GM23338 (cell line): ENCODE measurements at regions not wholly inside any gene's neighbourhood (a gene's known extent, or its start where the extent isn't known, plus 50 kb on each side); places are given as distances from the start of the nearest gene placed in this dataset.

ENCODE experiments used
- ATAC-seq: fragments of 200-7000 bp; cut with Tn5 transposase; 3 replicates; pipeline ENCODE4 v1.9.1; 2020
- DNase-seq: peaks from one replicate; pipeline ENCODE4 v3.0.0-alpha.2; 2015; ENCODE audit warnings: low spot score
- H2AFZ ChIP-seq: fragments of 200-600 bp; sonication (generic); 2 replicates; pipeline ENCODE4 v1.8.0; 2016; ENCODE audit warnings: antibody characterized with exemption, mild to moderate bottlenecking, moderate library complexity
- H3F3A ChIP-seq: fragments of 200-600 bp; sonication (generic); replicated peaks from 2 replicates; pipeline ENCODE4 v1.8.0; 2017; ENCODE audit warnings: antibody characterized with exemption, mixed run types, low read depth
- H3K27ac ChIP-seq: fragments of 200-600 bp; sonication (generic); 2 replicates; pipeline ENCODE4 v1.6.1; 2016; ENCODE audit warnings: low read depth
- H3K27me3 ChIP-seq: fragments of 200-600 bp; sonication (generic); 2 replicates; pipeline ENCODE4 v1.8.0; 2016; ENCODE audit warnings: mild to moderate bottlenecking, mixed run types, moderate library complexity; ENCODE audit not compliant: insufficient read depth
- H3K36me3 ChIP-seq: fragments of 200-600 bp; sonication (generic); 2 replicates; pipeline ENCODE4 v1.8.0; 2016; ENCODE audit warnings: mild to moderate bottlenecking; ENCODE audit not compliant: insufficient read depth
- H3K4me1 ChIP-seq: fragments of 200-600 bp; sonication (generic); 2 replicates; pipeline ENCODE4 v1.8.0; 2016; ENCODE audit warnings: mild to moderate bottlenecking, moderate library complexity; ENCODE audit not compliant: insufficient read depth
- H3K4me2 ChIP-seq: fragments of 200-600 bp; sonication (generic); 2 replicates; pipeline ENCODE4 v1.7.1; 2017; ENCODE audit warnings: mixed run types
- H3K4me3 ChIP-seq: fragments of 200-600 bp; sonication (generic); 2 replicates; pipeline ENCODE4 v1.6.1; 2016; ENCODE audit warnings: mixed run types
- H3K79me2 ChIP-seq: fragments of 200-600 bp; sonication (generic); replicated peaks from 2 replicates; pipeline ENCODE4 v1.8.0; 2017; ENCODE audit warnings: mild to moderate bottlenecking; ENCODE audit not compliant: insufficient read depth
- H3K9me2 ChIP-seq: fragments of 200-600 bp; sonication (generic); 2 replicates; pipeline ENCODE4 v1.8.0; 2017; ENCODE audit not compliant: insufficient read depth
- H4K20me1 ChIP-seq: fragments of 200-600 bp; sonication (generic); replicated peaks from 2 replicates; pipeline ENCODE4 v1.8.0; 2017; ENCODE audit warnings: mild to moderate bottlenecking; ENCODE audit not compliant: insufficient read depth
- H3K27ac Mint-ChIP-seq: 2 replicates; pipeline ENCODE4 v1.8.0; 2020; ENCODE audit warnings: inconsistent platforms, mild to moderate bottlenecking, moderate library complexity, mixed read lengths
- H3K27me3 Mint-ChIP-seq: 3 replicates; pipeline ENCODE4 v1.8.0; 2022; ENCODE audit warnings: low read depth, mild to moderate bottlenecking, moderate library complexity, mixed read lengths, inconsistent platforms; ENCODE audit not compliant: insufficient read depth, poor library complexity
- H3K36me3 Mint-ChIP-seq: 3 replicates; pipeline ENCODE4 v1.8.0; 2021; ENCODE audit warnings: low read depth, mild to moderate bottlenecking, inconsistent platforms, moderate library complexity, mixed read lengths
- H3K4me1 Mint-ChIP-seq: 3 replicates; pipeline ENCODE4 v1.8.0; 2020; ENCODE audit warnings: mild to moderate bottlenecking, inconsistent platforms, mixed read lengths
- H3K4me3 Mint-ChIP-seq: 3 replicates; pipeline ENCODE4 v1.8.0; 2021; ENCODE audit warnings: moderate library complexity, mild to moderate bottlenecking, inconsistent platforms, mixed read lengths
- H3K9me3 Mint-ChIP-seq: 3 replicates; pipeline ENCODE4 v1.8.0; 2020; ENCODE audit warnings: moderate library complexity, mild to moderate bottlenecking, inconsistent platforms, mixed read lengths
- CTCF ChIP-seq, 2 experiments: fragments of 200-600 bp in 1 of 2; sonication (generic) in 1 of 2; conservative IDR thresholded peaks; 2 replicates each; pipeline versions ENCODE4 v1.5.1 to v1.6.1; 2016 to 2017; ENCODE audit warnings: antibody characterized with exemption in 2 of 2, low read depth in 2 of 2, mild to moderate bottlenecking in 2 of 2, moderate library complexity in 1 of 2
- EZH2 ChIP-seq: fragments of 200-600 bp; sonication (generic); IDR thresholded peaks from one replicate; pipeline ENCODE4 v1.8.0; 2017; ENCODE audit warnings: antibody characterized with exemption, mild to moderate bottlenecking, low read depth; ENCODE audit not compliant: unreplicated experiment
- EZH2phosphoT487 ChIP-seq: fragments of 200-600 bp; sonication (generic); IDR thresholded peaks from one replicate; pipeline ENCODE4 v1.8.1; 2018; ENCODE audit warnings: antibody characterized with exemption; ENCODE audit not compliant: unreplicated experiment
- JUNB ChIP-seq: IDR thresholded peaks from one replicate; pipeline ENCODE4 v1.6.1; 2016; ENCODE audit warnings: antibody characterized with exemption; ENCODE audit not compliant: unreplicated experiment
- POLR2AphosphoS5 ChIP-seq: IDR thresholded peaks from 2 replicates; pipeline ENCODE4 v1.6.1; 2016; ENCODE audit warnings: antibody characterized with exemption, low read depth
- REST ChIP-seq: IDR thresholded peaks from one replicate; pipeline ENCODE4 v1.6.1; 2018; ENCODE audit warnings: antibody characterized with exemption; ENCODE audit not compliant: unreplicated experiment
- STAT1 ChIP-seq: IDR thresholded peaks from one replicate; pipeline ENCODE4 v1.6.1; 2016; ENCODE audit warnings: antibody characterized with exemption; ENCODE audit not compliant: unreplicated experiment
- ZNF114 ChIP-seq: fragments of 250-450 bp; sonication (Bioruptor Pico); IDR thresholded peaks from 2 replicates; pipeline ENCODE4 v1.5.0; 2020; ENCODE audit warnings: mild to moderate bottlenecking, moderate library complexity
- ZNF331 ChIP-seq: fragments of 250-450 bp; sonication (Bioruptor Pico); IDR thresholded peaks from 2 replicates; pipeline ENCODE4 v1.5.0; 2020; ENCODE audit warnings: low read depth, mild to moderate bottlenecking, moderate library complexity
- TF ChIP-seq, protein P1 (sequence below): fragments of 250-450 bp; sonication (Bioruptor Pico); IDR thresholded peaks from 2 replicates; pipeline ENCODE4 v1.5.0; 2020; ENCODE audit warnings: mild to moderate bottlenecking, moderate library complexity

DNA sequence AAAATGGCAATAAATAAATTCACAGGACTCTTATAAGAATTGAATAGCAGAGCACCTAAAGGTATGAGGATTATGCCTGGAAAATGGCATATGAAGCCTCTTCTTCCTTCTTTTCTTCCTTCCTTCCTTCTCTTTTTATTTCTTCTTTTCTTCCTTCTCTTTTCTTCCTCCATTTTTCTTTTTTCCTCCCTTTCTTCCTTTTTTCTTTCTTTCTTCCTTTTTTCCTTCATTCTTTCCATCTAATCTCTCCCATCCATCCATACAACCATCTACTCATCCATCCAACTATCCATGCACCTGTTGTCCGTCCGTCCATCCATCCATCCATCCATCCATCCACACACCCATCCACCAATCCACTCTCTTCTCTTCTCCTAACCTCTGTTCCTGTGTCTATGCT is 173.8 kb downstream of the TBX5 start (continued):
- TF ChIP-seq REST = no peak
- TF ChIP-seq POLR2AphosphoS5 = no peak
- no peak for TF ChIP-seq EZH2phosphoT487
- no peak for TF ChIP-seq STAT1
- no peak for TF ChIP-seq EZH2
- TF ChIP-seq JUNB = no peak

GRCh38 chr12:114229150-114229549 is 176.8 kb downstream of the TBX5 start:
- Histone ChIP-seq H3K4me3 (no peak overlapping the region), H3K4me1 (peaks cover 2% of the 10 kb centered on the region; the same call in 1 of the 2 replicates), H3F3A (0 out of 2 replicates have a peak, but pooled peaks cover 3% of the 10 kb centered on the region), H3K27me3 (no peaks in the 10 kb centered on the region), H3K9me2 (peaks cover 5% of the 10 kb centered on the region; the same call in 1 of the 2 replicates), H2AFZ (no peak overlapping the region), H4K20me1 (no peaks in the 10 kb centered on the region), H3K4me2 (no peak overlapping the region), H3K36me3 (no peaks in the 10 kb centered on the region), H3K27ac (no peak overlapping the region), H3K79me2 (no peaks in the 10 kb centered on the region)
- Mint-ChIP-seq H3K27me3 (peaks cover 5% of the 10 kb centered on the region), H3K4me3 (no peak overlapping the region), H3K4me1 (peaks cover 14% of the 10 kb centered on the region), H3K9me3 (no peaks in the 10 kb centered on the region), H3K36me3 (no peaks in the 10 kb centered on the region), H3K27ac (no peak overlapping the region)
- ATAC-seq = no peak
- no peak for DNase-seq
- TF ChIP-seq ZNF331 (CRISPR knock-in tag) (no peak), ZNF114 (CRISPR knock-in tag) (no peak), STAT1 (no peak), EZH2 (no peak), JUNB (no peak), EZH2phosphoT487 (no peak), REST (no peak), CTCF (conservative IDR thresholded peaks at IDR 0.05; ENCODE audit: low read depth in 2 of 2) (no peak)
- TF ChIP-seq, protein P1, sequence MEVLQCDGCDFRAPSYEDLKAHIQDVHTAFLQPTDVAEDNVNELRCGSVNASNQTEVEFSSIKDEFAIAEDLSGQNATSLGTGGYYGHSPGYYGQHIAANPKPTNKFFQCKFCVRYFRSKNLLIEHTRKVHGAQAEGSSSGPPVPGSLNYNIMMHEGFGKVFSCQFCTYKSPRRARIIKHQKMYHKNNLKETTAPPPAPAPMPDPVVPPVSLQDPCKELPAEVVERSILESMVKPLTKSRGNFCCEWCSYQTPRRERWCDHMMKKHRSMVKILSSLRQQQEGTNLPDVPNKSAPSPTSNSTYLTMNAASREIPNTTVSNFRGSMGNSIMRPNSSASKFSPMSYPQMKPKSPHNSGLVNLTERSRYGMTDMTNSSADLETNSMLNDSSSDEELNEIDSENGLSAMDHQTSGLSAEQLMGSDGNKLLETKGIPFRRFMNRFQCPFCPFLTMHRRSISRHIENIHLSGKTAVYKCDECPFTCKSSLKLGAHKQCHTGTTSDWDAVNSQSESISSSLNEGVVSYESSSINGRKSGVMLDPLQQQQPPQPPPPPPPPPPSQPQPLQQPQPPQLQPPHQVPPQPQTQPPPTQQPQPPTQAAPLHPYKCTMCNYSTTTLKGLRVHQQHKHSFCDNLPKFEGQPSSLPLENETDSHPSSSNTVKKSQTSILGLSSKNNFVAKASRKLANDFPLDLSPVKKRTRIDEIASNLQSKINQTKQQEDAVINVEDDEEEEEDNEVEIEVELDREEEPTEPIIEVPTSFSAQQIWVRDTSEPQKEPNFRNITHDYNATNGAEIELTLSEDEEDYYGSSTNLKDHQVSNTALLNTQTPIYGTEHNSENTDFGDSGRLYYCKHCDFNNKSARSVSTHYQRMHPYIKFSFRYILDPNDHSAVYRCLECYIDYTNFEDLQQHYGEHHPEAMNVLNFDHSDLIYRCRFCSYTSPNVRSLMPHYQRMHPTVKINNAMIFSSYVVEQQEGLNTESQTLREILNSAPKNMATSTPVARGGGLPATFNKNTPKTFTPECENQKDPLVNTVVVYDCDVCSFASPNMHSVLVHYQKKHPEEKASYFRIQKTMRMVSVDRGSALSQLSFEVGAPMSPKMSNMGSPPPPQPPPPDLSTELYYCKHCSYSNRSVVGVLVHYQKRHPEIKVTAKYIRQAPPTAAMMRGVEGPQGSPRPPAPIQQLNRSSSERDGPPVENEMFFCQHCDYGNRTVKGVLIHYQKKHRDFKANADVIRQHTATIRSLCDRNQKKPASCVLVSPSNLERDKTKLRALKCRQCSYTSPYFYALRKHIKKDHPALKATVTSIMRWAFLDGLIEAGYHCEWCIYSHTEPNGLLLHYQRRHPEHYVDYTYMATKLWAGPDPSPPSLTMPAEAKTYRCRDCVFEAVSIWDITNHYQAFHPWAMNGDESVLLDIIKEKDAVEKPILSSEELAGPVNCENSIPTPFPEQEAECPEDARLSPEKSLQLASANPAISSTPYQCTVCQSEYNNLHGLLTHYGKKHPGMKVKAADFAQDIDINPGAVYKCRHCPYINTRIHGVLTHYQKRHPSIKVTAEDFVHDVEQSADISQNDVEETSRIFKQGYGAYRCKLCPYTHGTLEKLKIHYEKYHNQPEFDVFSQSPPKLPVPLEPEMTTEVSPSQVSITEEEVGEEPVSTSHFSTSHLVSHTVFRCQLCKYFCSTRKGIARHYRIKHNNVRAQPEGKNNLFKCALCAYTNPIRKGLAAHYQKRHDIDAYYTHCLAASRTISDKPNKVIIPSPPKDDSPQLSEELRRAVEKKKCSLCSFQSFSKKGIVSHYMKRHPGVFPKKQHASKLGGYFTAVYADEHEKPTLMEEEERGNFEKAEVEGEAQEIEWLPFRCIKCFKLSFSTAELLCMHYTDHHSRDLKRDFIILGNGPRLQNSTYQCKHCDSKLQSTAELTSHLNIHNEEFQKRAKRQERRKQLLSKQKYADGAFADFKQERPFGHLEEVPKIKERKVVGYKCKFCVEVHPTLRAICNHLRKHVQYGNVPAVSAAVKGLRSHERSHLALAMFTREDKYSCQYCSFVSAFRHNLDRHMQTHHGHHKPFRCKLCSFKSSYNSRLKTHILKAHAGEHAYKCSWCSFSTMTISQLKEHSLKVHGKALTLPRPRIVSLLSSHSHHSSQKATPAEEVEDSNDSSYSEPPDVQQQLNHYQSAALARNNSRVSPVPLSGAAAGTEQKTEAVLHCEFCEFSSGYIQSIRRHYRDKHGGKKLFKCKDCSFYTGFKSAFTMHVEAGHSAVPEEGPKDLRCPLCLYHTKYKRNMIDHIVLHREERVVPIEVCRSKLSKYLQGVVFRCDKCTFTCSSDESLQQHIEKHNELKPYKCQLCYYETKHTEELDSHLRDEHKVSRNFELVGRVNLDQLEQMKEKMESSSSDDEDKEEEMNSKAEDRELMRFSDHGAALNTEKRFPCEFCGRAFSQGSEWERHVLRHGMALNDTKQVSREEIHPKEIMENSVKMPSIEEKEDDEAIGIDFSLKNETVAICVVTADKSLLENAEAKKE (CRISPR knock-in tag) = no peak
